Panc1 (cell line): ENCODE measurements at regions not wholly inside any gene's neighbourhood (a gene's known extent, or its start where the extent isn't known, plus 50 kb on each side); places are given as distances from the start of the nearest gene placed in this dataset.

ENCODE experiments used
- ATAC-seq: fragments of 200-7000 bp; cut with Tn5 transposase; 2 replicates; pipeline ENCODE4 v1.9.1; 2020; ENCODE audit warnings: mild to moderate bottlenecking, moderate library complexity
- BruUV-seq: library from RNA; stranded (reverse); fragments of 400-500 nt; replicated peaks from 2 replicates; lab custom pipeline; 2021; lab: Mats Ljungman, UMichigan
- CTCF ChIA-PET: fragments of 300-600 bp; sonication (Branson Sonifier 250); formaldehyde crosslinking; loops from one replicate; lab custom pipeline; 2022; ENCODE audit warnings: antibody characterized with exemption; lab: Charles Lee
- POLR2A ChIA-PET: fragments of 300-600 bp; sonication (Branson Sonifier 250); formaldehyde crosslinking; loops from one replicate; lab custom pipeline; 2022; ENCODE audit warnings: antibody characterized with exemption; lab: Charles Lee
- DNase-seq: peaks from one replicate; pipeline ENCODE4 v3.0.0-alpha.2; 2010; ENCODE audit warnings: low read depth, low spot score
- H3K27ac ChIP-seq: 2 replicates; pipeline ENCODE4 v1.5.1; 2011; ENCODE audit warnings: mild to moderate bottlenecking, low read length, inconsistent platforms
- H3K27me3 ChIP-seq: fragments of 200-500 bp; sonication (Bioruptor generic); 2 replicates; pipeline ENCODE4 v1.6.0; 2014; ENCODE audit warnings: low read length, inconsistent platforms; ENCODE audit not compliant: control insufficient read depth, insufficient read depth
- H3K36me3 ChIP-seq: fragments of 200-500 bp; sonication (Bioruptor generic); 2 replicates; pipeline ENCODE4 v1.5.1; 2014; ENCODE audit warnings: inconsistent platforms, mild to moderate bottlenecking, low read length, moderate library complexity; ENCODE audit not compliant: control insufficient read depth, insufficient read depth
- H3K4me1 ChIP-seq: 2 replicates; pipeline ENCODE4 v1.5.1; 2011; ENCODE audit warnings: inconsistent platforms, mild to moderate bottlenecking, low read length, moderate library complexity; ENCODE audit not compliant: control insufficient read depth, insufficient read depth
- H3K4me3 ChIP-seq, 2 experiments: 2 replicates each; pipeline ENCODE4 v1.5.1; 2011 to 2012; ENCODE audit warnings: low read depth in 2 of 2, low read length in 2 of 2, mild to moderate bottlenecking in 2 of 2, inconsistent platforms in 1 of 2, moderate library complexity in 1 of 2
- H3K9me3 ChIP-seq: fragments of 200-500 bp; sonication (Bioruptor generic); 2 replicates; pipeline ENCODE4 v1.5.1; 2014; ENCODE audit warnings: low read depth, mild to moderate bottlenecking, inconsistent platforms, low read length, moderate library complexity; ENCODE audit not compliant: control insufficient read depth, insufficient read depth
- CTCF ChIP-seq: fragments of 450-650 bp; IDR thresholded peaks from 2 replicates; pipeline ENCODE4 v1.5.1; 2017; ENCODE audit warnings: mild to moderate bottlenecking
- POLR2AphosphoS5 ChIP-seq: IDR thresholded peaks from 2 replicates; pipeline ENCODE4 v1.6.1; 2012; ENCODE audit warnings: mild to moderate bottlenecking, low read depth, low read length, moderate library complexity
- REST ChIP-seq, 2 experiments: IDR thresholded peaks; 2 replicates each; pipeline ENCODE4 v1.6.1; 2011 to 2012; ENCODE audit warnings: low read depth in 2 of 2, control low read depth in 1 of 2, low read length in 1 of 2, mild to moderate bottlenecking in 1 of 2, moderate library complexity in 1 of 2; ENCODE audit not compliant: insufficient read depth in 1 of 2
- SIN3A ChIP-seq: IDR thresholded peaks from 2 replicates; pipeline ENCODE4 v1.6.1; 2012; ENCODE audit warnings: low read depth, mild to moderate bottlenecking, low read length, moderate library complexity, borderline replicate concordance; ENCODE audit not compliant: insufficient read depth
- TCF7L2 ChIP-seq: IDR thresholded peaks from 2 replicates; pipeline ENCODE4 v1.6.1; 2011; ENCODE audit warnings: mild to moderate bottlenecking, low read depth, low read length, inconsistent platforms
- in situ Hi-C: cut with HindIII; loops from 2 replicates; pipeline ENCODE4 v1.10.0; 2016; ENCODE audit warnings: low sequenced_read_pairs, low pct_unique_long_range_greater_than_20kb
- intact Hi-C: fragments of 100-400 bp; cut with micrococcal nuclease; formaldehyde crosslinking; loops from one replicate; pipeline ENCODE4 v1.10.0; 2022; ENCODE audit not compliant: unreplicated experiment

- Histone ChIP-seq H3K27me3 (no peaks in the 10 kb centered on the region), H3K4me1 (no peaks in the 10 kb centered on the region), H3K4me3 (no peak overlapping the region), H3K36me3 (no peaks in the 10 kb centered on the region), H3K27ac (no peak overlapping the region), H3K9me3 (no peaks in the 10 kb centered on the region)
- no TSS peak for BruUV-seq
- no peak for DNase-seq
- in situ Hi-C loops (no loop called here), intact Hi-C loops (no loop called here)
- ATAC-seq: no peak
- TF ChIP-seq CTCF: no peak
- no peak for TF ChIP-seq TCF7L2
- TF ChIP-seq POLR2AphosphoS5: no peak
- no peak for TF ChIP-seq SIN3A
- TF ChIP-seq REST (IDR thresholded peaks at IDR 0.05; ENCODE audit: insufficient read depth in 1 of 2, low read depth in 2 of 2, low read length in 1 of 2): no peak
- ChIA-PET CTCF (no interaction called here), POLR2A (no interaction called here)
These were observed 199.8 kb downstream of the DHX35 start for GRCh38 chr20:39161900-39162299.

GRCh38 chr20:39155971-39156370, 193.8 kb downstream of the DHX35 start:
- POLR2A ChIA-PET: no interaction called here
- no peak for TF ChIP-seq POLR2AphosphoS5
- no peaks in the 10 kb centered on the region for H3K4me1 ChIP-seq
- H3K4me3 ChIP-seq: no peak overlapping the region
- in situ Hi-C loops (no loop called here), intact Hi-C loops (no loop called here)
- ATAC-seq: no peak
- no peaks in the 10 kb centered on the region for H3K9me3 ChIP-seq
- H3K36me3 ChIP-seq: no peaks in the 10 kb centered on the region
- no peak for DNase-seq
- peaks cover 4% of the 10 kb centered on the region for H3K27me3 ChIP-seq
- no peak overlapping the region for H3K27ac ChIP-seq
- no TSS peak for BruUV-seq
- CTCF ChIA-PET: no interaction called here

GRCh38 chr20:39152742-39153141, 190.6 kb downstream of the DHX35 start:
- Histone ChIP-seq H3K4me3 (no peak overlapping the region), H3K27me3 (peaks cover 4% of the 10 kb centered on the region), H3K27ac (no peak overlapping the region), H3K9me3 (no peaks in the 10 kb centered on the region), H3K4me1 (no peaks in the 10 kb centered on the region), H3K36me3 (no peaks in the 10 kb centered on the region)
- in situ Hi-C loops (no loop called here), intact Hi-C loops (no loop called here)
- ATAC-seq (no peak), DNase-seq (no peak)
- ChIA-PET POLR2A (no interaction called here), CTCF (no interaction called here)
- TF ChIP-seq CTCF (no peak), REST (IDR thresholded peaks at IDR 0.05; ENCODE audit: insufficient read depth in 1 of 2, low read depth in 2 of 2, low read length in 1 of 2) (no peak), SIN3A (no peak), TCF7L2 (no peak)
- no TSS peak for BruUV-seq
